Testis (tissue), 2 donors: ENCODE measurements at regions not wholly inside any gene's neighbourhood (a gene's known extent, or its start where the extent isn't known, plus 50 kb on each side); places are given as distances from the start of the nearest gene placed in this dataset.

Experiments
- DNase-seq: peaks from one replicate; pipeline ENCODE4 v3.0.0-alpha.2; 2019
- H3K27ac ChIP-seq, 2 donors: fragments of 200-600 bp; sonication (generic); one replicate each; pipeline ENCODE4 v1.5.1; 2019
- H3K27me3 ChIP-seq: fragments of 200-600 bp; sonication (generic); one replicate; pipeline ENCODE4 v1.5.1; 2019
- H3K36me3 ChIP-seq: fragments of 200-600 bp; sonication (generic); one replicate; pipeline ENCODE4 v1.5.1; 2017; ENCODE audit warnings: low read depth; ENCODE audit errors: missing control alignments
- H3K4me1 ChIP-seq: fragments of 200-600 bp; sonication (generic); one replicate; pipeline ENCODE4 v1.5.1; 2019
- H3K4me3 ChIP-seq, 2 donors: fragments of 200-600 bp; sonication (generic); one replicate each; pipeline ENCODE4 v1.5.1; 2017 to 2019
- H3K9me3 ChIP-seq: fragments of 200-600 bp; sonication (generic); one replicate; pipeline ENCODE4 v1.5.1; 2017
- CTCF ChIP-seq, 3 experiments: fragments of 450-650 bp in 2 of 3; fragments of 200-600 bp in 1 of 3; sonication (generic) in 1 of 3; IDR thresholded peaks; one replicate each; pipeline ENCODE4 v1.5.1; 2016 to 2019; ENCODE audit warnings: antibody characterized with exemption in 3 of 3, mild to moderate bottlenecking in 2 of 3, moderate library complexity in 1 of 3
- POLR2A ChIP-seq: fragments of 450-650 bp; IDR thresholded peaks from one replicate; pipeline ENCODE4 v1.6.1; 2017; ENCODE audit warnings: antibody characterized with exemption, mild to moderate bottlenecking, moderate library complexity
- WGBS, 2 donors: methylation state at CpG; one replicate each; pipeline ENCODE4 v1.1.5; 2018; 5-methylcytosine and 5-hydroxymethylcytosine counted together
- intact Hi-C: fragments of 100-400 bp; cut with DNase I; formaldehyde crosslinking; loops from one replicate; pipeline ENCODE4 v1.15.1; 2023; ENCODE audit warnings: low total_unique reads

- Histone ChIP-seq H3K27ac (no peak overlapping the region), H3K36me3 (no peaks in the 10 kb centered on the region), H3K9me3 (no peaks in the 10 kb centered on the region), H3K4me1 (no peaks in the 10 kb centered on the region), H3K27me3 (no peaks in the 10 kb centered on the region), H3K4me3 (no peak overlapping the region)
- TF ChIP-seq CTCF (IDR thresholded peaks at IDR 0.05) (no peak), POLR2A (no peak)
- intact Hi-C loops = no loop called here
- no peak for DNase-seq
- 91% methylated on average over 2 of the region's 2 CpGs for WGBS, 2 donors
Observed at GRCh38 chrX:113651306-113651705, 810.7 kb upstream of the AMOT start.

GRCh38 chrX:113644426-113644825, 803.8 kb upstream of the AMOT start:
- Histone ChIP-seq H3K27ac (no peak overlapping the region), H3K36me3 (no peaks in the 10 kb centered on the region), H3K27me3 (no peaks in the 10 kb centered on the region), H3K4me1 (no peaks in the 10 kb centered on the region), H3K4me3 (no peak overlapping the region), H3K9me3 (no peaks in the 10 kb centered on the region)
- DNase-seq = no peak
- intact Hi-C loops = no loop called here
- TF ChIP-seq CTCF (IDR thresholded peaks at IDR 0.05) (no peak), POLR2A (no peak)
- 87 to 96% methylated on average over 3 of the region's 3 CpGs for WGBS, 2 donors

GRCh38 chrX:113634565-113634964, 793.9 kb upstream of the AMOT start:
- WGBS, 2 donors = 86 to 94% methylated on average over 2 of the region's 2 CpGs
- H3K36me3 ChIP-seq = no peaks in the 10 kb centered on the region
- no peak overlapping the region for H3K4me3 ChIP-seq
- no peak for DNase-seq
- intact Hi-C loops = no loop called here
- no peaks in the 10 kb centered on the region for H3K9me3 ChIP-seq
- TF ChIP-seq CTCF (IDR thresholded peaks at IDR 0.05) = no peak
- TF ChIP-seq POLR2A = no peak
- H3K27ac ChIP-seq = no peak overlapping the region
- no peaks in the 10 kb centered on the region for H3K27me3 ChIP-seq
- H3K4me1 ChIP-seq = no peaks in the 10 kb centered on the region

GRCh38 chrX:113629326-113629725, 788.7 kb upstream of the AMOT start:
- TF ChIP-seq POLR2A (no peak), CTCF (IDR thresholded peaks at IDR 0.05) (no peak)
- WGBS, 2 donors = 72 to 82% methylated on average over 3 of the region's 3 CpGs

GRCh38 chrX:113594123-113594841, 753.7 kb upstream of the AMOT start:
- DNase-seq = no peak
- TF ChIP-seq POLR2A = no peak
- no peak for TF ChIP-seq CTCF (IDR thresholded peaks at IDR 0.05)
- Histone ChIP-seq H3K36me3 (no peaks in the 10 kb centered on the region), H3K9me3 (no peaks in the 10 kb centered on the region), H3K4me1 (no peaks in the 10 kb centered on the region), H3K27ac (no peak overlapping the region), H3K4me3 (no peak overlapping the region), H3K27me3 (no peaks in the 10 kb centered on the region)
- intact Hi-C loops = no loop called here
- WGBS, 2 donors = 76 to 86% methylated on average over 5 to 6 of the region's 6 CpGs

More at GRCh38 chrX:113629326-113629725, 788.7 kb upstream of the AMOT start:
- H3K4me1 ChIP-seq = no peaks in the 10 kb centered on the region
- DNase-seq = no peak
- H3K27me3 ChIP-seq = no peaks in the 10 kb centered on the region
- no peaks in the 10 kb centered on the region for H3K9me3 ChIP-seq
- H3K4me3 ChIP-seq = no peak overlapping the region
- H3K27ac ChIP-seq = no peak overlapping the region
- intact Hi-C loops = no loop called here
- H3K36me3 ChIP-seq = no peaks in the 10 kb centered on the region
